GM19238 (cell line): ENCODE measurements at regions not wholly inside any gene's neighbourhood (a gene's known extent, or its start where the extent isn't known, plus 50 kb on each side); places are given as distances from the start of the nearest gene placed in this dataset.

Source experiments
- DNase-seq: peaks from one replicate; pipeline ENCODE4 v3.0.0; 2011; ENCODE audit warnings: low spot score; ENCODE audit not compliant: insufficient read length

GRCh38 chr18:61241260-61241853 lies 91.9 kb upstream of the CDH20 start:
- no peak for DNase-seq

- no peak for DNase-seq
Observed at GRCh38 chr18:61244632-61245031, 88.6 kb upstream of the CDH20 start.

GRCh38 chr18:61245276-61245675 lies 88.0 kb upstream of the CDH20 start:
- no peak for DNase-seq

GRCh38 chr18:61248589-61248988 lies 84.6 kb upstream of the CDH20 start:
- DNase-seq: no peak

GRCh38 chr18:61256291-61256690 lies 76.9 kb upstream of the CDH20 start:
- DNase-seq: no peak

- DNase-seq: no peak
Observed at GRCh38 chr18:61261870-61262269, 71.4 kb upstream of the CDH20 start.

GRCh38 chr18:61272793-61273192 lies 60.4 kb upstream of the CDH20 start:
- no peak for DNase-seq

- no peak for DNase-seq
Observed at GRCh38 chr18:61273533-61273932, 59.7 kb upstream of the CDH20 start.

GRCh38 chr18:61274416-61274960 lies 58.7 kb upstream of the CDH20 start:
- no peak for DNase-seq

- DNase-seq: no peak
Observed at GRCh38 chr18:61277808-61278207, 55.4 kb upstream of the CDH20 start.

- no peak for DNase-seq
Observed at GRCh38 chr18:61281431-61281830, 51.8 kb upstream of the CDH20 start.

GRCh38 chr18:61282926-61283325 lies 50.3 kb upstream of the CDH20 start:
- DNase-seq: no peak
